ENCODE measurements at regions not wholly inside any gene's neighbourhood (a gene's known extent, or its start where the extent isn't known, plus 50 kb on each side); places are given as distances from the start of the nearest gene placed in this dataset.
"Not testable (repeated sequence)": the region's sequence is repeated elsewhere in the genome, so short reads cannot be mapped to it uniquely, and the experiment has no call there.

- Histone ChIP-seq H3K4me1 (ENCODE audit: control insufficient read depth, insufficient read depth, low read length) (peaks cover 8% of the 10 kb centered on the region), H3K9ac (ENCODE audit: extremely low read depth, low read length, poor library complexity, severe bottlenecking) (no peak overlapping the region), H3K36me3 (ENCODE audit: control insufficient read depth, insufficient read depth, low read length) (no peaks in the 10 kb centered on the region), H3K27ac (ENCODE audit: low read depth, low read length) (no peak overlapping the region), H3K4me3 (ENCODE audit: low read length) (peak overlapping the region; percentile 13), H3K9me3 (ENCODE audit: control insufficient read depth, low read length) (peaks cover 25% of the 10 kb centered on the region), H3K27me3 (ENCODE audit: control insufficient read depth, insufficient read depth, low read length, poor library complexity, severe bottlenecking) (no peaks in the 10 kb centered on the region)
- peaks cover 26% of the 10 kb centered on the region for H3K4me1 Mint-ChIP-seq
- H3K36me3 Mint-ChIP-seq (ENCODE audit: low read depth): peaks cover 6% of the 10 kb centered on the region
- no peak overlapping the region for H3K27ac Mint-ChIP-seq
- peak; percentile 18 for DNase-seq
- H3K9me3 Mint-ChIP-seq: peaks cover 35% of the 10 kb centered on the region
- no peak for TF ChIP-seq CTCF (conservative IDR thresholded peaks at IDR 0.05)
- no peak overlapping the region for H3K4me3 Mint-ChIP-seq
- WGBS, 2 experiments (ENCODE audit: insufficient coverage in 1 of 2, insufficient read length in 1 of 2): 95 to 96% methylated on average over 3 to 9 of the region's 9 CpGs
- peaks cover 17% of the 10 kb centered on the region for H3K27me3 Mint-ChIP-seq (ENCODE audit: insufficient read depth)
These were observed 136.4 kb downstream of the OR2B2 start for GRCh38 chr6:27775796-27776184.

- peak overlapping the region; percentile 13 for H3K4me3 ChIP-seq (ENCODE audit: low read length)
- H3K27ac Mint-ChIP-seq; H3K27ac ChIP-seq (ENCODE audit: low read depth, low read length); H3K36me3 Mint-ChIP-seq (ENCODE audit: low read depth); H3K9ac ChIP-seq (ENCODE audit: extremely low read depth, low read length, poor library complexity, severe bottlenecking); H3K27me3 ChIP-seq (ENCODE audit: control insufficient read depth, insufficient read depth, low read length, poor library complexity, severe bottlenecking); H3K4me3 Mint-ChIP-seq; H3K36me3 ChIP-seq (ENCODE audit: control insufficient read depth, insufficient read depth, low read length); H3K4me1 ChIP-seq (ENCODE audit: control insufficient read depth, insufficient read depth, low read length): not testable (repeated sequence)
- Mint-ChIP-seq H3K4me1 (peaks cover 31% of the 10 kb centered on the region), H3K27me3 (ENCODE audit: insufficient read depth) (peaks cover 15% of the 10 kb centered on the region), H3K9me3 (peaks cover 35% of the 10 kb centered on the region)
- peaks cover 25% of the 10 kb centered on the region for H3K9me3 ChIP-seq (ENCODE audit: control insufficient read depth, low read length)
- WGBS, 2 experiments (ENCODE audit: insufficient coverage in 1 of 2, insufficient read length in 1 of 2): 88 to 100% methylated on average over 1 to 5 of the region's 5 CpGs
- DNase-seq: peak; percentile 13
These were observed 136.9 kb downstream of the OR2B2 start for GRCh38 chr6:27775138-27775795.

DNA sequence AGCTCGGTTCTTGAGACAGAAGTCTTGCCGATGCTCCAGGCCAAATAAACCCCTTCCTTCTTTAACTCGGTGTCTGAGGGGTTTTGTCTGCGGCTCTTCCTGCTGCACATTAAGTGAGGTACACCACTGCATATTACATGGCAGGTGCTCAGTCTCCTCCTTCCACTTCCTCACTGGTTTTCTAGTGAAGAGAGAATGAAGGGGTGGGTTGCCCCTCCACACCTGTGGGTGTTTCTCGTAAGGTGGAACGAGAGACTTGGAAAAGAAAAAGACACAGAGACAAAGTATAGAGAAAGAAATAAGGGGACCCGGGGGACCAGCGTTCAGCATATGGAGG lies 138.0 kb downstream of the OR2B2 start:
- WGBS, 2 experiments (ENCODE audit: insufficient coverage in 1 of 2, insufficient read length in 1 of 2): 94% methylated on average over 8 of the region's 8 CpGs; no CpG with 5 or more reads in 1 of the 2 experiments
- peaks cover 22% of the 10 kb centered on the region for H3K27me3 Mint-ChIP-seq (ENCODE audit: insufficient read depth)

GRCh38 chr6:27773542-27774263 lies 138.5 kb downstream of the OR2B2 start:
- not testable (repeated sequence) for H3K36me3 ChIP-seq (ENCODE audit: control insufficient read depth, insufficient read depth, low read length); H3K4me3 Mint-ChIP-seq; H3K36me3 Mint-ChIP-seq (ENCODE audit: low read depth); H3K27me3 ChIP-seq (ENCODE audit: control insufficient read depth, insufficient read depth, low read length, poor library complexity, severe bottlenecking); H3K9ac ChIP-seq (ENCODE audit: extremely low read depth, low read length, poor library complexity, severe bottlenecking); H3K27ac ChIP-seq (ENCODE audit: low read depth, low read length); H3K4me1 ChIP-seq (ENCODE audit: control insufficient read depth, insufficient read depth, low read length)
- Histone ChIP-seq H3K9me3 (ENCODE audit: control insufficient read depth, low read length) (peaks cover 25% of the 10 kb centered on the region), H3K4me3 (ENCODE audit: low read length) (peak overlapping the region; percentile 77)
- peaks cover 35% of the 10 kb centered on the region for H3K9me3 Mint-ChIP-seq
- peaks cover 27% of the 10 kb centered on the region for H3K27me3 Mint-ChIP-seq (ENCODE audit: insufficient read depth)
- peak; percentile 9 for DNase-seq
- peaks cover 32% of the 10 kb centered on the region for H3K4me1 Mint-ChIP-seq
- H3K27ac Mint-ChIP-seq: peak overlapping the region; percentile 93
- WGBS, 2 experiments (ENCODE audit: insufficient coverage in 1 of 2, insufficient read length in 1 of 2): 94 to 98% methylated on average over 5 to 10 of the region's 10 CpGs

More for the DNA sequence above, 138.0 kb downstream of the OR2B2 start:
- DNase-seq: peak; percentile 17
- Mint-ChIP-seq H3K9me3 (peaks cover 35% of the 10 kb centered on the region), H3K4me1 (peaks cover 32% of the 10 kb centered on the region)
- H3K36me3 ChIP-seq (ENCODE audit: control insufficient read depth, insufficient read depth, low read length); H3K27ac Mint-ChIP-seq; H3K4me3 ChIP-seq (ENCODE audit: low read length); H3K36me3 Mint-ChIP-seq (ENCODE audit: low read depth); H3K4me1 ChIP-seq (ENCODE audit: control insufficient read depth, insufficient read depth, low read length); H3K4me3 Mint-ChIP-seq; H3K27ac ChIP-seq (ENCODE audit: low read depth, low read length); H3K27me3 ChIP-seq (ENCODE audit: control insufficient read depth, insufficient read depth, low read length, poor library complexity, severe bottlenecking); H3K9ac ChIP-seq (ENCODE audit: extremely low read depth, low read length, poor library complexity, severe bottlenecking): not testable (repeated sequence)
- peaks cover 25% of the 10 kb centered on the region for H3K9me3 ChIP-seq (ENCODE audit: control insufficient read depth, low read length)

All from endodermal cell (in vitro differentiated cells).